Progenitor cell of endocrine pancreas (in vitro differentiated cells): ENCODE measurements at regions not wholly inside any gene's neighbourhood (a gene's known extent, or its start where the extent isn't known, plus 50 kb on each side); places are given as distances from the start of the nearest gene placed in this dataset.

Source experiments
- DNase-seq: peaks from one replicate; pipeline ENCODE4 v3.0.0; 2021; ENCODE audit warnings: low spot score; ENCODE audit not compliant: unreplicated experiment
- H3K27ac Mint-ChIP-seq: 2 replicates; pipeline ENCODE4 v1.8.0; 2021; ENCODE audit warnings: mild to moderate bottlenecking, moderate library complexity, mixed read lengths
- H3K27me3 Mint-ChIP-seq: 2 replicates; pipeline ENCODE4 v1.8.0; 2021; ENCODE audit warnings: mixed read lengths
- H3K36me3 Mint-ChIP-seq: 2 replicates; pipeline ENCODE4 v1.8.0; 2022; ENCODE audit warnings: mixed read lengths; ENCODE audit not compliant: insufficient read depth
- H3K4me1 Mint-ChIP-seq: 2 replicates; pipeline ENCODE4 v1.8.0; 2021; ENCODE audit warnings: low read depth, mixed read lengths
- H3K4me3 Mint-ChIP-seq: 2 replicates; pipeline ENCODE4 v1.8.0; 2021; ENCODE audit warnings: low read depth, mild to moderate bottlenecking, moderate library complexity, mixed read lengths
- H3K9me3 Mint-ChIP-seq: 2 replicates; pipeline ENCODE4 v1.8.0; 2021; ENCODE audit warnings: low read depth, mixed read lengths
- TF ChIP-seq, protein P1 (sequence below): fragments of 200-600 bp; sonication (generic); IDR thresholded peaks from one replicate; pipeline ENCODE4 v1.5.0; 2021; ENCODE audit warnings: antibody characterized with exemption, mild to moderate bottlenecking; ENCODE audit not compliant: unreplicated experiment

DNA sequence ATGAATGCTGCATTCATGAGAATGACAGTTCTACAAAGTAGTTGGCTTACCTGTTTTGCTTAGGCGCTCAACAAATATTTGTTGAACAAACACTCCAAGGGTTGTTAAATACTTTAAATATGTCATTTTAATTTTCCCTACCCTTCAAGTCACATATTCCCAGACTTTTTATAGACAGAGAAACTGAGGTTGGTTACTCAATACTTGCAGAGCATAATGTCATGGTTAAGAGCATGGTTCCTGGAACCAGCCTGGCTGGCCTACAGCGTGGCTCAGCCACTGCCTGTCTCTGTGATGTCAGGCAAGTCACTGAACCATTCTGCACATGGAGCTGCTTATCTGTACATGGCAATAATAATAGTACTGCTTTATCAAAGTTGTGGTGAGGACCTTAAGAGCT is 120.0 kb upstream of the STK17B start:
- H3K9me3 Mint-ChIP-seq, result no peaks in the 10 kb centered on the region
- H3K27me3 Mint-ChIP-seq, result no peaks in the 10 kb centered on the region
- DNase-seq, result no peak
- H3K4me3 Mint-ChIP-seq, result no peak overlapping the region
- H3K36me3 Mint-ChIP-seq, result peaks cover 2% of the 10 kb centered on the region
- H3K27ac Mint-ChIP-seq, result no peak overlapping the region
- peaks cover 5% of the 10 kb centered on the region for H3K4me1 Mint-ChIP-seq
- TF ChIP-seq, protein P1, sequence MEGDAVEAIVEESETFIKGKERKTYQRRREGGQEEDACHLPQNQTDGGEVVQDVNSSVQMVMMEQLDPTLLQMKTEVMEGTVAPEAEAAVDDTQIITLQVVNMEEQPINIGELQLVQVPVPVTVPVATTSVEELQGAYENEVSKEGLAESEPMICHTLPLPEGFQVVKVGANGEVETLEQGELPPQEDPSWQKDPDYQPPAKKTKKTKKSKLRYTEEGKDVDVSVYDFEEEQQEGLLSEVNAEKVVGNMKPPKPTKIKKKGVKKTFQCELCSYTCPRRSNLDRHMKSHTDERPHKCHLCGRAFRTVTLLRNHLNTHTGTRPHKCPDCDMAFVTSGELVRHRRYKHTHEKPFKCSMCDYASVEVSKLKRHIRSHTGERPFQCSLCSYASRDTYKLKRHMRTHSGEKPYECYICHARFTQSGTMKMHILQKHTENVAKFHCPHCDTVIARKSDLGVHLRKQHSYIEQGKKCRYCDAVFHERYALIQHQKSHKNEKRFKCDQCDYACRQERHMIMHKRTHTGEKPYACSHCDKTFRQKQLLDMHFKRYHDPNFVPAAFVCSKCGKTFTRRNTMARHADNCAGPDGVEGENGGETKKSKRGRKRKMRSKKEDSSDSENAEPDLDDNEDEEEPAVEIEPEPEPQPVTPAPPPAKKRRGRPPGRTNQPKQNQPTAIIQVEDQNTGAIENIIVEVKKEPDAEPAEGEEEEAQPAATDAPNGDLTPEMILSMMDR, result no peak

DNA sequence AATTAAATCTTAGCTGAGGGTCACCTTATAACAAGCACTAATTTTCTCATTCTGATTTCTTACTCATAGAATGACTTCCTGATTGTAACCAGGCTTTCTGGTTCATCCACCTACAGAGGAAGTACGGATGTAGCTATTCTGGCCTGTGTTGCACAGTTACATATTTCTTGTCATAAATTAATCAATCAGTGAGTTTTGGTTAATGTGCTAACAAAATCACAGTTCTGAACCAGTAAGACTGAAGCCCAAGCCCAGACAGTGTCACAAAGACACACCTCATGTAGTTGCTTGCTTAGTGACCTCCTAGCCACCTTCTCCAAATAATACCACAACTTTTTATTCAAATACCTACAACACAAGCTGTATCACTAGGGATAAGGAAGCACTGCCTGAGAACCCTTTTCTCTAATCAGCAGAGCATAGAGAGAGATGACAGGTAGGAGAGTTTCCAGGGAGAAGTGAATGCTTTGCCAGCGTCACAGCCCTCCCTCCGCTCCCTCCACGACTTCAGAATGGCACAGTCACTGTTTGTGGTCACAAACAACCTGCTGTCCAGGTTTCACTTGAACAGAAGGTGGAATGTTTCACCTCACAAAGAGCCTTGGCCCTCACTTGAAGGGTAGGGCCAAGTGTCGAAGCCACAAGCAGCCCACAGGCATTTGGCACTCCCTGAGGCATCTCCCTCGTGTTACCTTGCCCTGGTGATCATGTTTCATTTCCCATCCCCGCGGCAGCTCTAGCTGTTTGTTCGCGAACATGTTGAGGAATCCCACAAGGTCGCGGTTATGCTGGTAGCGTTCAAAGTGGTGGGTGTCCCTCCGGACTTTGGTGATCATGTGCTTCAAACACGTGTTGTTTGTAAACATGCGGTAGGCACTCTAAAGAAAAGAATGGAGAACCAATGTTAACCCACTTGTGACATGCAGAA is 120.8 kb upstream of the STK17B start:
- H3K4me3 Mint-ChIP-seq, result no peak overlapping the region
- TF ChIP-seq, protein P1, result no peak
- DNase-seq, result no peak
- peaks cover 2% of the 10 kb centered on the region for H3K36me3 Mint-ChIP-seq
- no peaks in the 10 kb centered on the region for H3K9me3 Mint-ChIP-seq
- H3K27me3 Mint-ChIP-seq, result no peaks in the 10 kb centered on the region
- no peak overlapping the region for H3K27ac Mint-ChIP-seq
- peaks cover 5% of the 10 kb centered on the region for H3K4me1 Mint-ChIP-seq

DNA sequence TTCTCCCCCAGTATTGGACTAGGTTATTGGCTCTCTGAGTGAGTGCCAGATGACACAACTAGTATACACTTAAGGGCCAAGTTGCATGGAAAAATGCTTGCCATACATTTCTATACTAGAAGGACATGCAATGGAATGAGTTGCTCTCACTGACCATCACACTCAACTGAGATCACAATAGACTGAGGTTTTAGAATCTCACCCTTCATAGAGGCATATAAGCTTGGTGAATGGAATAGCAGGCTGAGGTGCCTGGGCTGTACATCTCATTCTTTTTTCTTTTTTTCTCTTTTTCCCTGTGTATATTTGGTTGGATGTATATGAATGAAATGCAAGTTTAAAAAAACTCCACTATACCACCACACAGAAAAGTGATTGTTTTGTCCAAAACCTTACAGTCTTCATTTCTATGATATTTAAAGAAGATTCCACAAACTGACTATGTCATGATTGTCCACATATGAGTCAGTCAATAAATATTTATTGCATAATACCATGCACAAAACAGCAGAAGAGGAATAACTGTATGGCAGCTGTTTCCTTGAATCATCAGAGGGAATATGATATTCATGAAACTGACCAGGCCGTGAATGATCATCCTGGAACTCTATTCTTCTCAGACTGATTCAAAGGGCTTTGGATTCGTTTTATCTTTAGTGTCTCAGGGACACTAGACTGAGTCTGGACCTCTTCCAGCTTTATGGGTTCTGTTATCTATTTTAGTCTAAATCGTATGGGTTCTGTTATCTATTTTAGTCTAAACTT is 122.6 kb upstream of the STK17B start:
- Mint-ChIP-seq H3K27me3 (no peaks in the 10 kb centered on the region), H3K4me1 (peaks cover 5% of the 10 kb centered on the region), H3K27ac (no peak overlapping the region), H3K4me3 (no peak overlapping the region), H3K36me3 (peaks cover 2% of the 10 kb centered on the region), H3K9me3 (no peaks in the 10 kb centered on the region)
- no peak for DNase-seq
- TF ChIP-seq, protein P1, result no peak

DNA sequence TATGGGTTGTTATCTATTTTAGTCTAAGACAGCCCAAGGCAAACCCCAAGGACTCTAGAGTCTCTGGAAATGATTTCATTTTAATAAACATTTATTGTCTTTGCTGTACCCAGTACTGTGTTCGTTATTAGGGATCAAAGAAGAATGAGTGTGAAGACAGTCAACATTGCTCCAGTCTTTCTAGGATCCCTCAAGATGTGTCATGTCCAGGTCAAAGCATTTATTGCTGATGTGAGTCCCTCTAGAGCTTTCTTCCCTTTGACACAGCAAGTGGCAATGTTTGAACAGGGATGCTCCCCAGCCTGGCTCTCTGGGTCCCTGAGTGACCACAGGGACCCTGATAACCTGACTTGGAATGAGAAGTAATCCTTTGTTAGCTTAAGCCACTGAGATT is 123.1 kb upstream of the STK17B start:
- H3K27ac Mint-ChIP-seq, result no peak overlapping the region
- DNase-seq, result no peak
- H3K36me3 Mint-ChIP-seq, result peaks cover 2% of the 10 kb centered on the region
- H3K4me3 Mint-ChIP-seq, result no peak overlapping the region
- no peaks in the 10 kb centered on the region for H3K27me3 Mint-ChIP-seq
- TF ChIP-seq, protein P1, result no peak
- H3K9me3 Mint-ChIP-seq, result no peaks in the 10 kb centered on the region
- H3K4me1 Mint-ChIP-seq, result peaks cover 5% of the 10 kb centered on the region

DNA sequence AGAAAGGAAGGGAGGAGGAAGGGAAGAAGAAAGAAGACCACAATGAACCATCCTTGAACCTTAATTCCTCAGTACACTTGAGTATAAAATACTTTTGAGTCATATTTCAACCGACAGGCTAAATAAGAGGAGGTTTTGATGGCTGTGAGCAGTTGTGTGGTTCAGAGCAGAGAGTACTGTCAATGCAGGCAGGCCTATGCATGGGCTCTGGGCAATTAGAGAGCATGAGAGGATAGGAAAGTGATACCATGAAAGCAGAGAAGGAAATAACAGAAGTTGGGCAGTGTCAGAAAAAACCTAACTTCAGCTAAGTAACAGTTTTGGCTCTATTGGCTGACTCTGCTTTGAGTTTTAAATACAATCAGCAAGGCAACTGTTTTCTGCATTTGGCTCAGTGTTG is 123.6 kb upstream of the STK17B start:
- Mint-ChIP-seq H3K9me3 (no peaks in the 10 kb centered on the region), H3K4me3 (no peak overlapping the region), H3K27me3 (no peaks in the 10 kb centered on the region), H3K36me3 (peaks cover 2% of the 10 kb centered on the region), H3K4me1 (peaks cover 5% of the 10 kb centered on the region), H3K27ac (no peak overlapping the region)
- no peak for DNase-seq
- TF ChIP-seq, protein P1, result no peak
